CD4-positive, alpha-beta T cell treated with Interferon gamma for 1 hour (primary cell): ENCODE measurements at regions not wholly inside any gene's neighbourhood (a gene's known extent, or its start where the extent isn't known, plus 50 kb on each side); places are given as distances from the start of the nearest gene placed in this dataset.
"Not testable (repeated sequence)": the region's sequence is repeated elsewhere in the genome, so short reads cannot be mapped to it uniquely, and the experiment has no call there.

Source experiments
- DNase-seq: peaks from one replicate; pipeline ENCODE4 v3.0.0-alpha.2; 2020

DNA sequence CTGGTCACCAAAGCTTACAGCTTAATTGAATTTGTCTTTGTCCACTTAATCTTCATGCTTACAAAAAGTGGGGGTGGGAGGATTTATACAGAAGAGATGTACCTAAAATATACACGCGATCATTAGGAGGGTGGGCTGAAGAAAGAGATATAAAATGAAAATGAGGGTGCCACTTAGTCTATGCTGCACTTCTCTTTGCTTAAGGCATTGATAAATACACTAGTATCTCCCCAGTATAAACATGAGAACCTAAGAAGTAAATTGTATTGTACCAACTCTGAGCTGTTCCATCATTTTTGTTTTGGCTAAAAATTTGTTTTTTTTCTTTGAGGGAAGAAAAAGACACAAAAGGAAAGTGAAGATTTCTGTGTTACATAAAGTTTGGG lies 170.8 kb upstream of the ZNF217 start:
- no peak for DNase-seq

DNA sequence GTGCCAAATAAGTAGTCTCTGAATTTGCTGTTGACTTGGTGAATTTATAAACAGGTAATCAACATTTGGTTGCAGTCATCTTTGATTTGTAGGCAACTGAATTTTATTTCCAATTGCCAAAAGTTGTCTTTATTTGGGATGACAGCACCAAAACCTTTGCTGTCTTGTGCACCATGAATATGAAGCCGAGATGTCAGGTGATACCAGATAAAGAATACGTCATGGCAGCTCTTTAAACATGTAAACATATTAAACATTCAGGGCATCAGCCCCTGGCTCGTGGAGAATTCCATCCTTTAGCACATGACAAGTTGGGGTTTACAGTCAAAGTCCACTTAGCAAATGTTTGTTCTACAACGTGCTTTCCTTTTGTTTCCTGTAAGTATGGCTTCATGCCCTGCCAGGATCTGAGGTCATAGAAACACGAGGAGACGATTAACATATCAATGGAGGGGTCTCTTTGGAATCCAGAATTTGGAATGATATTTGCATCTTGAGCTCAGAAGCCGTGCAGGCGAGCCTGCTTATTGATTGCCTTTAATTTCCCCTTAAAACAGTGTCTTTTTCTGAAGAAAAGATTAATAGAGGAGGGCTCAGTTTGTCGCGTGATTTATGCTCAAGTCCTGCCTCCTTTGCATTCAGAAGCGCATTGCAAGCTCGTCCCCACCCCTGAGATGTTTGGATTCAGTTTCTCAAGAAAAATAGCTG lies 170.2 kb upstream of the ZNF217 start:
- no peak for DNase-seq

DNA sequence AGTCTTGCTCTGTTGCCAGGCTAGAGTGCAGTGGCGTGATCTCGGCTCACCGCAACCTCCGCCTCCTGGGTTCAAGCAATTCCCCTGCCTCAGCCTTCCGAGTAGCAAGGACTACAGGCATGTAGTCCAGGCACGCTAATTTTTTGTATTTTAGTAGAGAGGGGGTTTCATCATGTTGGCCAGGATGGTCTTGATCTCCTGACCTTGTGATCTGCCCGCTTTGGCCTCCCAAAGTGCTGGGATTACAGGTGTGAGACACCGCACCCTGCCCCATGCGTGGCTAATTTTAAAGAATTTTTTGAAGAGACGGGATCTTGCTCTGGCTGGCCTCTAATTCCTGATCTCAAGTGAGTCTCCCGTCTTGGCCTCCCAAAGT lies 168.8 kb upstream of the ZNF217 start:
- not testable (repeated sequence) for DNase-seq

DNA sequence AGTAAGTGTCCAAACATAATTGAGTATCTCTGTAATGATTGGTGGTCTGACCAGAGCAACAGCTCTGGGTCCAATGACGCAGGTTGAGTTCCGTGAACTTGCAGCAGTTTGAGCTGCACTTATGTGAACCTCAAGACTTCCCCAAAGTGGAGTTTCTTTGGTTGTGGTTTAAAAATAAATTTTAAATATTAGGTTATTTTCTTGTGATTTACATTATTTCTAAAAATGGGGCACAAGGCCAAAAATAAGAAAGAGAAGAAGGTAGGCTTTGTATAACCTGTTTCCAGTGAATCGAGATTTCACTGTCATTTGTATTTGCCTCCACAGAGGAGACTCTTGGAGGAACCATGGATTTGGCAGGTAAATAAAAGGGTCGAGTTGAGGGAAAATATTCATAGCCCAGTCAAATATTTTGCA lies 166.4 kb upstream of the ZNF217 start:
- DNase-seq, result peak; percentile 53

DNA sequence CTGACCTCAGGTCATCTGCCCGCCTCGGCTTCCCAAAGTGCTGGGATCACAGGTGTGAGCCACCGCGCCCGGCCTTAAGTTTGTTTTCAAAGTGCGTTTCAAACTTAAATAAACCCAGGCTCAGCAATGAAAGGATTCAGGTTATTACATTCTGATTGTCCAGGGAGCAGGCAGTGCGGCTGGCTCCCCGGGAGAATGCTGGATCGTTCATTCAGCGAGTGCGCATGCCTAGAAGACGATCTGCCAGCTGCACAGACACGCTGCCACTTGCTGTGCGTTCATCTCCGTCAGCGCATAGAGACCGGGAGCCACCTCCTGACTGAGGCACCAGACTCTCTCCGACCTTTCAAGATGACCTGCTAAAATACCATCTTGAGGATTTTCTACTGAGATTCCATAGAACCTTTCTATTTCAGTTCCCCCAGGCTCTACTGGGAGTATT lies 163.9 kb upstream of the ZNF217 start:
- DNase-seq, result no peak

DNA sequence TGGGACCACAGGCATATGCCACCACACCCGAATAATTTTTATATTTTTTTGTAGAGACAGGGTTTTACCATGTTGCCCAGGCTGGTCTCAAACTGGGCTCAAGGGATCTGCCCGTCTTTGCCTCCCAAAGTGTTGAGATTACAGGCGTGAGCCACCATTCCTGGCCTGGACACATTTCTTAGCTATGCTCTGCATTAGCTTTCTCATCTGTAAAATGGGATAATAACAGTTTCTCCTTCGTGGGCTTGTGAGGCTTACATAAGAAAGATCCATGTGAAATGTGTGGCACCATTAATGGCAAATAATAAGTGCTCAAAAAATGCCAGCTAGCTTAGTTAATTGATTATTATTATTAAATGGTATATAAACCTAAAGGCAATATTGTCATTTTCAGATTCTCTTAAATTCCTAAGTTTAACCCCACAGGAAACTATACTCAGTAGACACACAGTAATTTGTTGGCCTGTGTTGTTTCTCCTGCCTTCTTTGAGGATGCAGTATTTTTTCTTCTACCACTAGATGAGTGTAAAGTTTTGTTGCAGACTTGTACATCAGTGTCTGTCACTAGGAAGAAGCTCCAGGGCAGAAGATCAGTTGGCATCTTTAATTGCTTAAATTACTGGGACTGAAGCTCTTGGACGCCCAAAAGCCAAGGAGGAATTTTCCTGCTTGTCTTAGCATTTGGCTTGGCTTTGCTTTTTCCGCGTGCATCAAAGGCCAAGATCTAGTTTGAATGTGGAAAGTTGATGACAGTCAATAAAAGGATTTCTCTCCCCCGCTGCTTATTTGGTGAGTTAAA lies 162.3 kb upstream of the ZNF217 start:
- no peak for DNase-seq

DNA sequence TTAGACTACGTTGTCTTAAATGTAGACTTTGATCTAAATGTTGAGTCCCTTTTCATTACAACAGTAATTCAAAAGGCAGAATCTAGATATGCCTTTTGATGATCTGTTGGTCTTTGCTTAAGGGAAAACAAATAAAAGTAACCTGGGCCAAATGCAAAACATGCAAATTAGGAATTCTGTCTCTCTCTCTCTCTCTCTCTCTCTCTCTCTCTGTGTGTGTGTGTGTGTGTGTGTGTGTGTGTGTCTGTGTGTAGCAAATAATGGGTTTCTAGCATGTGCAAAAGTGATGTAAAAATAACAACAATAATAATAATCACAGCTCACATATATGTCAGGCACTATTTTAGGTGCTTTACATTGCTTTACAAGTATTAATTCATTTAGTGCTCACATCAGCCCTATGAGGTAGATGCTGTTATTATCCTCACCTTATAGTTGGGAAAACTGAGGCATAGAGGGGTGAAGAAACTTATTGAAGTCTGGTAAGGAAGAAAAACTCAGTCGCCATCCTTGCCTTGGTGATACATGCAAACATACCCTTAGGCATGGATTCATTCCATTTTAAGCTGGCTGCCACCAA lies 160.3 kb upstream of the ZNF217 start:
- no peak for DNase-seq

DNA sequence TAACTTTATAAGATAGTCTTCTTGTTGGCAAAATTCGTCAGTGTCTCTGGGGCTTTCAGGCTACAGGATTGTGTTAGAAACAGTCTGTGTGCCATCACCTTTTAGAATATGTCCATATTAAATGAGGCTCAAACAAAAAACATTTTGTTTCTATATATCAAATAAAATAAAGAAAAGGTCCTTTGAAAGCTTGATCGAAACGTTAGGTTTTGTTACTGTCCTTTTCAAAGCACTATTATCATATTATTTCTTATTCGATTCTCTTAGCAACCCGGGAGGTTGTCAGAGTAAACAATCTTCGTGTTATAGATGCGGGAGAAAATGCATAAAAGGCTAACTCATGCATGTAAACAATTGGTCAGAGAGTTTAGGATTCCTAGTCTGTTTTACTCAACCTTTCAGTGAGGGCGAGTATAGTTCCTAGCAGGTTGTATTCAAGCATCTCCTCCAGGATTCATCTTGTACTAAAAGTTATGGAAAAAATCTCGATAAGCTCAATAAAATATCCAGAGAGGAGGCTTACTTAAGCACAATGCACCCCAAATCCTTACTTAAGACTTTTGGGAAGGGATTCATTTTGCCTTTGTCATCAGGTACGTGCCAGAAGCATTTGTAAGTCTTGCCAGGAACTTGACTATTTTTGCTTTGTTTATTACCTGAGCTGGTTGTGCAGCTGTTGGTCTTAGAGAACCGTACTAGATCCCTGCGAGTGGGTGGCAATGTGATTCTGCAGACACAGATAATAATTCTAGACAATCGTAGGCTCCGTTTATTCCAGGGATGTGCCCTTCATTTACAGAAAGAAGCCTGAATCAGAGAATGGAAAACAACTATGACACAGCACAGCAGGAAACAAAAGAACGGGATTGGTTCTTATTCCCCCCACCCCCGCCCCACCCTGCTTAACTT lies 159.6 kb upstream of the ZNF217 start:
- DNase-seq, result no peak

DNA sequence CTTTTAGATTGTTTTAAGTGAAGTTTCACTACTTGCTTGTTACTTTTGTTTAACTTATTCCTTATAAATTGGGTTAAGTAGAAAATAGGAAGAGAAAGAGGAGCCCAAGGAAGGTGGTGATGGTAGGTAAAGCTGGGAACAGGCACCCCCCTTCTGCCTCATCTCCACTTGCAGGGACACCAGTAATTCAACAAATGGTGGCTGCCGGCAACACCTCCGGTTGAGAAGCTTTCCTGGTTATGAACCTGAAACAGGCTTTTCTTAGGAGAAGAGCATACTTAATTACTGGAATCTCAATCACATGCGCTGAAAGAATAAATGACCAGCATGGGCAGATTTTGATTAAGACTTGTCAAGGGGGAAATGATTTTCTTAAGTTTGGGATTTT lies 158.9 kb upstream of the ZNF217 start:
- no peak for DNase-seq

DNA sequence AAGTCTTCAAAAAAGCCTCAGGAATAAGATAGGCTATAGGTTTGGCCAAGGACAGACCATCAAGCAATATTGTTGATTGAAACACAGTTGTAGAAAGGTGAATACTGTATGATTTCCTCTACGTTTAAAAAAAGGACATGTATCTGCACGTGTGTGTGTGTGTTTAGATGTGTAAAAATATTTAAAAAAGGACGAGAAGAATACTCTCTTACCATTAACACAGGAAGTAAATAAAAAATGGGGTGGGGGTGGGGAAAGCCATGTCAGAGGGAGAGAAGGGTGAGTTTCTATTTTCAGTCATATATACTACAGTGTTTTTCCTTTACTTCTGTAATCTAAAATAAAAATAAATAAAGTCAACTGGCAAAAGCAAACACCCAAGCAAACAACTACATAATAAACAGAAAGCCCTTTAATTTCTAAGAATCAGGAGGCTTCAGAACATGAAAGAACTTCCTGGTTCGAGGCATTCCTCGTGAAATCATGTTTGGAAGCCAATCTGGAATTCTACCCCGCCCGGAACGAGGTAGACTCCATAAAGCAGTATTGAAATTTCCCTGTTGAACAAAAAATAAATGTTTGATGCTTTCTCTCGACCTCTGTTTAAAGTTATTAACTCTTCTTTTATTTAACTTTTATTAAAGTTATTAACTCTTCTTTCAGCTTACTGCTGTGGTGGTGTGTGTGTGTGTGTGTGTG lies 158.1 kb upstream of the ZNF217 start:
- no peak for DNase-seq

DNA sequence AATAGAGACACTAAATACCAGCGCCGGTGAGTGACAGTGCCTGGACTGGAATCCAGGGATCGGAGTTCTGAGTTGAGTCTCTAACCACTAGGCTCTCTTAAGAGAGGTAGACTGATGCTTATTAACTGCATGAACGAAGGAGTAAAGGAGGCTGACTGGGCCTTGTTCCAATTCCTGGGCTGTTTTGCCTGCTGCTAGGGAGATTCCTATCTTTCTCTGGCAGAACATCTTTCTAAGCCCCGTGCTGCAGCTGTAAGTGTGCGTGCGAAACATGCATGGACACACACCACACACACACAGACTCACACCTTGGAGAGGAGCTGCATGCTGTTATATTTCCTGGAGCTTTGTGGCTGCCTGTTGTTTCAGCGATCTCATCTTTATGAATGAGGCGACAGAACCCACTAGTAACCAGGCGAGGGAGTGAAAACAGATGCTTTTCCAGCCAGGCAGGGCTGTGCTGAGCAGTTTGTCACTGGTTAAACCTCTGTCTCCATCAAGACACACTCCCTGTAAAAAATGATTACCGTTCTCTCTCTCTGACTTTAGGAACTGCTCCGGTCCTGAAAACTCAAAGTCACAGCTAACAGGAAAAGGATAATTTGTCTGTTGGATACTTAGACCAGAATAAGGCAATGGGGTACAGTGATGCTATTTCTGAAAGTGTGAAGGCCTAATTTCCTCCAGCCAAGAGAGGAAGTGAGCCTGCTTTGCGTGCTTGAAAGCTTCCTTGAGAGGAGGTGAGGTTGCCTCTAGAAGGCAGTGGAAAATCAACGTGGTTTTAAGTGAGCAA lies 157.4 kb upstream of the ZNF217 start:
- DNase-seq, result peak; percentile 37

DNA sequence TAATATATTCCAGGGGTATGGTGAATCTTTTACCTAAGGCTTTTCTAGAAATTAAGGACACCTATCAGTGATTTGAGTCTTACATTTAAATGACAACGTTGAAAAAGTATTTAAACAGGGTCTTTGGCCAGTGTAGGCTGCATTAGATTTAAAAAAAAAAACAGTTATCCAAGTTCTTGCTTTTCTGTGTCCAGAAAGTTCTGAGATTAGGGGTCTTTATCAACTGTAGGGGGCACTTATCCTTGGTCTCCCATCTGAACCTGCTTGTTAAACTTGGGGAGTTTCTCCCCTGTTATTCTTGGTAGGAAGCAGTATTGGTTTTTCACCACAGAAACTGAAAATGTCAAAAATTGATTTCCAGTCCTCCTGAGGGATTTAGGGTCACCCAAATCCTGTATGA lies 155.9 kb upstream of the ZNF217 start:
- DNase-seq, result no peak

DNA sequence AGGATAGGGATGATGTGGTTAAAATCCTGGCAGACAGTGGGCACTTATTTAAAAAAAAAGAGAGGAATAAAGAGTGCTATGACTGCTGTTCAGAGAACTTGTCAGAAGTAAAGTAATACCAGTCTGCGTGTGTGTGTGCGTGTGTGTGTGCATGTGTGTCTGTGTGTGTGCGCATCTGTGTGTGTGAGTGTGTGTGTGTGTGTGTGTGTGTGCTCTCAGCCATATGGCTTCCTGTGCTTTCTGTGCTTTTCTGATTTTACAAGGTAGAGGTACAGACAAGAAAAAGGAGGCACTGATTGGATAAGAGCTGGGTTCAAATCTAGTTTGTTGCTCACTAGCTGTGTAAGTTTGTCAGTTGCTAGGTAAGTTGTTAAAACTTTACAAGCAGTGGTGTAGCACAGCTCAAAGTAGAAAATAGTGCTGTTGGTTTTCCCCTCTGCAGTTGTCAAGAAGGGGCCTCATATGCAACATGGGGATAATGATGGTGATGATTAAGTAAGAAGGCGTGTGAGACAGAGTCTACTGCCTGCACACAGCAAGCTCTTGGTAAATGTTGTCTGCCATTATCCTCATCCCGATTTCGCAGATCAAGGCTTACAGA lies 155.3 kb upstream of the ZNF217 start:
- DNase-seq, result no peak

DNA sequence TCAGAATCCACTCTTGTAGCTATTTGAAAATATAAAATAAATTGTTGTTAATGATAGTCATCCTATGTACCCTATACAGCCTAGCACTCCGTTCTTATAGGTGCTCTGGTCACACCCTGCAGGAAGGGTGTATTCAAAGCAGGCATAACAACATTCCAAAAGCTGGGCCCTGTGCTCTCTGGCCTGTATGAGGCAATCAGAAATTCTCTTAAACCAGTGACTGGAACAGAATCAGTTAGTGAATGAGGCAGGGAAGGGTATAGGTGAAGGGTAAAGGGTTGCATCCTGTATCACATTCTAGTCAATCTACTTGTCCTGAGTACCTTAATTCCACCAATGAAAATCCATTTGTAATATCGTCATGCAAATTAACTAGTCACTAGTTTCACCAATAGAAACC lies 154.5 kb upstream of the ZNF217 start:
- DNase-seq, result no peak

DNA sequence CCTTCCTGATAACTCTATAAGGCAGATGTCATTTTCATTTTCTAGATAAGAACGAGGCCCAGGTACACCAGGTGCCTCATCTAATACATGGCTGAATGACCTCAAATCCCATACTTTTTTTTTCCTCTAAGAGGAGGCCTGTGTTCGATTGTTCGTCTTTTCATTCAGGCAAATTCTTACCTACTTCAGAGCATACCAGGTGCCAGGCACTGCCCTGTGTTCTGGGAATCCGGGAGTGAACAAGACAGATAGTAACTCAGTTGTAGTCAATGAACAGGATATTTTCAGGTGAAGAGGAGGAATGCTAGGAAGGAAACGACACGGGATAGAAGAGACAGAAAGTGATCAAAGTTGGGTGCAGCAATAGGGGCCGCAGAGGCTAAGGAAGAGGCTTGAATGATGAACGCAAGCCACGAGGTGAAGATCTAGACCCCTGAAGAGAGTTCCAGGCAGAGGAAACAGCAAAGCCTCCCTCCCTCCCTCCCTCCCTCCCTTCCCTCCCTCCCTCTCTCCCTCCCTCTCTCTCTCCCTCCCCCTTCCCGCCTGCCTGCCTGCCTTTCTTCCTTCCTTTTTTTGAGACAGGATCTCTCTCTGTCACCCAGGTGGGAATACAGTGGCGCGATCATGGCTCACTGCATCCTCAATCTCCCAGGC lies 150.1 kb upstream of the ZNF217 start:
- DNase-seq, result no peak

DNA sequence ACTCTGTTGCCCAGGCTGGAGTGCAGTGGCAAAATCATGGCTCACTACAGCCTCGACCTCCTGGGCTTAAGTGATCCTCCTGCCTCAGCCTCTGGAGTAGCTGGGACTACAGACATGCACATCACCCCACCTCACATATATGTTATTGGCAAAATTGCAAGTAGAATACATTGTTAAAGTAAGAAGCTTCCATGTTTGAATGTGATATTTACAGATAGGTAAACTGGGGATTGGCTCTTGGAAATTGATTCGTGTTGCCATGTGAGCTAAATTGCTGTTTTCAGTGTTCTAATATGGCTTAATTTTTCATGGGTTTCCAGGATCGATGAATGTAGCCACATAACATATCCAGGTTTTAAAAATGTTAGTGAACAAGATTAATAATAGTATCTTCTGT lies 149.0 kb upstream of the ZNF217 start:
- DNase-seq, result no peak

DNA sequence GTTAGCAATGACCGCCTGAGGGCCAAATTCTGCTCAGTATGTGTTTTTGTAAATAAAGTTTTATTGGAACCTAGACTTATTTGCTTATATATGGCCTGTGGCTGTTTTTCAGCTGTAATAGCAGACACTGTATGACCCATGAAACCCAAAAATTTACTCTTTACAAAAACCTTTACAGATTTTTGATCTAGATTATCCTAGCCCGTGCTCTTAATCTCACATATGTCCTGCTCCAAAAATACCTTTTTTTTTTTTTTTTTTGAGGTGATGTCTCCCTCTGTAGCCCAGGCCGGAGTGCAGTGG lies 148.0 kb upstream of the ZNF217 start:
- DNase-seq, result no peak

DNA sequence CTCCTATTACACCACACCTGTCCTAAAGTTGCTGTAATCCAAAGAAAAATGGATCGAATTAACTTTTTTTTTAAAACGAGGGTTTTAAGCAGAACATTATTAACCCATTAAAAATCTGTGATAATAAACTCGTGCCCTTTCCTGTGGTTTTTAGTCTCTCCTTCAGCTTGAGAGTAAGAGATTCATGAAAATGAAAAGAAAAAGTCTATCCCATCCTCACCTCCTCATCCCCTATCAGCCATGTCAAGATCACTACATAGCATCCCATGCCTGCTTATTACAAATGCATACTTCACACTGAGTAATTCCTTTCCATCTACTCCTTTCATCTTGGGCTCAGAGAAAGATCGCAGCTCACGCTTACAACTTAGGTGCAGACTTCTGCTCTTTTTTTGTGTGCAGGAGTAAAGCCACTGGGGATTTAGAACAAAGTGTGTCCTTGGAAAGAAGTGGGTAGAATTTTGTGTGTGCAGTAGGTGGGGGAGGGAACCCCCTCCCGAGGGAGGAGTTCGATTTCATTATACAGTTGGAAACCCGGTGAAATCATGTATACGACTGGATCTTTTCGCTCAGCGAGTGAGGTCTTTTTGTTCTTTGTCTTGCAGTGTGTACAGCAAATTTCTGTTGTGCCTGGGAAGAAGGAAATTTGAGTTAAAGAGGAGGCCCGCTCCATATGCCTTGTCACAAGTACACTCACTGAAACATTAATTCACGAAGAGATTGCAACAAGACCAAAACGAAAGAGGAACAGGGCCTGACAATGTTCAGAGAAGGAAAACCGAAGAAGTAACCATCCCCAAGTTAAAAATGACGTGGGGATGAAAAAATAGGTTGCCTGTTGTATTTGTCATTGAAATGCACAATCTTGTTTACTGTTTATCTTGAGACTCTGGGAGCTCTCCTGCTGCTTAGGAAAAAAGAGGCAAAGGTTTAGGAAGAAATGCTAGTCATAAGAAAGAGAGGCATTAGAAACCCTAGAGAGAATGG lies 146.5 kb upstream of the ZNF217 start:
- DNase-seq, result no peak

DNA sequence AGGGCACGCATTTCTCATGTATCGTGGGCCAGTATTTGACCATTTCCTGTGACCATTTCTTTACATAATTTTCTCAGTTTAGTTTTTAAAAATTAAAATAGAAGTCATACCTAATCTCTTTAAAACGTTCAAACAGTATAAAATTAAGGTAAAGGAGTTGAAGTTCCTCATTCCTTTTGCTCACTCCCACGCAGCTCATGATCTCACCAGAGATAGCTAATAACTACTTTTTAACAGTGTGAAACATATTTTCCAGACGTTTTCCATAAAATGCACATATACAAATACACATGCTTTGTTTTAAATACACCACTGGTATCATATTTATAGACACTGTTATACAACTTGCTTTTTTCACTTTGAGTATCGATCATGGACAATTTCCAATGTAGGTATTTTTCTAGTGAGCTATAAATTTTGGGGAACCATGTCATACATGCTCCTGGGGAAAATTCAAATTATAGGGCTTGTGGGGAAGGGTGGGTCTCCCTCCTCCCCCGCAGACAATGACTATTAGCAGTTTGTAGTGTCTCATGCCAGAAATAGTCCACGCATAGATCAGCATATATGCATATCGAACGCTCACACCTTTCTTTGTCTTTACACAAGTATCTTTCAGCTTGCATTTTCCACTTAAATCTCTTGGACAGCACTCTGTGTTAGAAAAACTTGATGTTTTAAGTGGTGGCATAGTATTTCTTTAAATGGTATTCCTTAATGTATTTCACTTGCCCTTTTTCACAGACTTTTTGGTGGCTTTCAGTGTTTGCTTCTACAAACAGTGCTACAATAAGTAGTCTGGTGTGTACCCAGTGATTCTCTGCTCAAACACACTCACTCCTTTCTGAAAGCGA lies 145.5 kb upstream of the ZNF217 start:
- DNase-seq, result no peak
